Fibroblast of skin of right biceps (primary cell): ENCODE measurements at regions not wholly inside any gene's neighbourhood (a gene's known extent, or its start where the extent isn't known, plus 50 kb on each side); places are given as distances from the start of the nearest gene placed in this dataset.

Experiments
- DNase-seq: peaks from one replicate; pipeline ENCODE4 v3.0.0-alpha.2; 2013

DNA sequence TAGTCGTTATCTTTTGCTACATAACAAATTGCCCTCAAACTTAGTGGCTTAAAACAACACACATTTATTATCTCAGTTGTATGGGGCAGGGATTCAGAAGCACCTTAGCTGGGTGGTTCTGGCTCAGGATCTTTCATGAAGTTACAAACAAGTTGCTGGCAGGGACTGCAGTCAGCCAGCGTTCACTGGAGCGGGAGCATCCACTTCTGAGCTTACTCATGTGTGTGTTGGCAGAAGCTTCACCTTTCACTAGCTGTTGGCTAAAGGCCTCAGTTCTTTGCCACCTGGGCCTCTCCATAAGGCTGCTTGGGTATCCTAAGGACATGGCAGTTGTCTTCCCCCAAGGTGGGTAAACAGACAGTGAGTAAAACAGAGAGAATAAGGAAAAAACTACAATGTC lies 365.7 kb downstream of the RPS29 start:
- no peak for DNase-seq

DNA sequence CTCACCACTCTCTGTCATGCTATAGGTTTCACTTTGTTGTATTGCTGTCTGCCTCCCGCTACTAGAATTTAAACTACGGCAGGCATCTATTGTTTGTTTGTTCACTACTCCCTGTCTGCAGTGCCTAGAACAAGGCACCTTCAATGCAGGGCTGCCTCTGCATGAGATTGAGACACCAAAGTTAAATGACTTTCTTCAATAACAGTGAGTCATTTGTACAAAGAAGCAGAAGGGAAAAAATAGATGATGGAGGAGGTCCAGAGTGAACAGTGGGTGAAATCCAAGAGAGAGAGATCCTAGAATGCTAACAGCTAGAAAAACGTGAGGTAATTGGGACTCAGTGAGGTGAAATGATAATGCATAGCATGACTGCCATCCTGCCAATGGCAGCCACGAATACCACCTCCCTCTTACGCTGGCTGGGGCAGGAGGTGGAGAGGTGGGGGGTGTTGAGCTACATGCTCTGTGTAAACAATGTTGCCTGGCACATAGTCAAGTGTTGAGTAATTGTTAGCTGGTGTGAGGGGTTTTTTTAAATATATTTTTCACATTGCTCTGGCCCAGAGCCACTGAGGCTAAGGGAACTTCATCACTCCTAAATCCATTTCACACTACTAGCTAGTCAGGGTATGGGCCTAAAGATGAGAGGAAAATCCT lies 367.6 kb downstream of the RPS29 start:
- DNase-seq: peak; percentile 3

DNA sequence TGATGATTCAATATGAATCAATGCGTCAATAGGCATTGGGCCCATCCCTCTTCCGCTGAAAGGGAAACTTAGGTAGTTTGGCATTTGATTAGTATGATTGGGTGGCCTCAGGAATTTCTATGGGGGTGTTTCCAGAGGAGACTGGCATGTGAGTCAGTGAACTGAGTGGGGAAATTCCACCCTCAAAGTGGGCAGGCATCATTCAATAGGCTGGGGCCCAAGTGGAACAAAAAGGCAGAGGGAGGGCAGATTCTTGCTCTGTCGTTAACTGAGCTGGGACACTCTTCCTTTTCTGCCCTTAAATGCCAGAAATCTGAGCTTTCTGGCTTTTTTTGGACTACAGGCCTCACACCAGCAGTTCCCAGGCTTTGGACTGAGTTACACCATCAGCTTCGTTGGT lies 373.5 kb downstream of the RPS29 start:
- no peak for DNase-seq

DNA sequence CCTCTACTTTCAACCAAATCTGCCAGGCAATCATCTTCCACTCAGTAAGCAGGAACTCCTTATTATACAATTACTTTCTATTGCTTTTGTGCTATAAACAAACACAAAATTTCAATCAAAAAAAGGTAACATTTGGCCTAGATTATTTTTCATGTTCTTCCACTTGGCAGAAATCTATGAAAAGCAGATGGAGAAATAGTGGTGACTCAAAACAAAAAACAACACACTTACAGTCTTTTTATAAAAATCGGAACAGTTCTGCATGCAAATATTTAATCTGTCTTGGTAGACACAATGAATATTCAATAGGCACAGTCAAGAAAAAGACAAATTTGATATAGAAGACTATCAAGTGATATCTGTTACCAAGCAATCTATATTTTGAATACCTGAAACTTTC lies 376.8 kb downstream of the RPS29 start:
- no peak for DNase-seq

DNA sequence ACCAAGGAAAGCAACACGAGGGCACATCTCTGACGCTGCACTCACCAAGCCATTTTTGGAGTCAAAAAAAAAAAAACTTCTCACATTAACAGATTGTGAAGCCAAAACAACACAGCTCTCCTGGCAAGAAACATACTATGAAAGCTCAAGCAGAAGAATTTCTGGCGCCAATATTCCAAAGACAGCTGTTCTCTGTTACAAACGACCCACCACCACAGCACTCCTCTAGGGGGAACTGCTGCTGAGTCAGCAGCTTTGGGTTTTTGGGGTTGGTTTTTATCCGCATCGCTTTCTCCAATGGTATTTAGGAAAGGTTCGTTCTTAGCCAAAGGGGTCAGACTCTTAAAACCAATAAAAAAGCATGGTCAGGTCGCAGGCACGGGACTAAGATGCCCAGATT lies 379.4 kb downstream of the RPS29 start:
- DNase-seq: no peak

DNA sequence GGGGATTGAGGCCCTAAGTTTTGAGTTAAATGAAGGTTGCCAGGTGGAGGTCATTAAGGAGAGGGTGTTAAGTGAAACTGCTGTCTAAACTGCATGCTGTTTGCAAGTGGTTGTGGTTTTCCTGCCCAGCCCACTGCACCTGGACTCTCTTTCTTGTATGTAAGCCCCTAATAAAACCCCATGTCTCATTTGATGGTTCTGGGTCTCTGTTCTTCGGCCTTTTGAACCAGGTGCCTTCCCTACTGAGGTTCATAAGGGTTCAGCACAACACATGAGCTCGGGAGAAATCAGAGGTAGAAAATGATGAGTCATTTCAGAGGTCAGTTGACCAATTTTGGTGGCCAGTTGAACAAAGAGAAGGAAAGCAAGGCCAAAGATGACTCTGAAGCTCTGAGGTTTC lies 382.5 kb downstream of the RPS29 start:
- DNase-seq: no peak

DNA sequence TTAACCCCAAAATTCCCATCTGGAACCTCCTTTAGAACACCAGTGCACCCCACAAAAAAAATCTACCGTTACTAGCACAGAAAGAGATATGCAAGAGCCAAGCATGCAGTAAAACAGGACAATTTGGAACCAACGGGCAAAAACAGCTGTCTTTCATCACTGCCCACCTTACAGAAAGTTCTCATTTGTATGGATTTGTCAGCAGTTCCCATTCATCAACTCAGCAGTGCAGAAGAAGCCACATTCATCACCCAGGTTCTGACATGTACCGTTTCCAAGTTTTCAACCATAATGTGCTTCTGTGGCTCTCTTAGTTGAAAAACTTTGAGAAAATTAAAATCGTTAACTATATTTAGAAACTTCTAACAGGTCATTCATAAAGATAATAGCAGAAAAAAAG lies 387.0 kb downstream of the RPS29 start:
- DNase-seq: no peak

DNA sequence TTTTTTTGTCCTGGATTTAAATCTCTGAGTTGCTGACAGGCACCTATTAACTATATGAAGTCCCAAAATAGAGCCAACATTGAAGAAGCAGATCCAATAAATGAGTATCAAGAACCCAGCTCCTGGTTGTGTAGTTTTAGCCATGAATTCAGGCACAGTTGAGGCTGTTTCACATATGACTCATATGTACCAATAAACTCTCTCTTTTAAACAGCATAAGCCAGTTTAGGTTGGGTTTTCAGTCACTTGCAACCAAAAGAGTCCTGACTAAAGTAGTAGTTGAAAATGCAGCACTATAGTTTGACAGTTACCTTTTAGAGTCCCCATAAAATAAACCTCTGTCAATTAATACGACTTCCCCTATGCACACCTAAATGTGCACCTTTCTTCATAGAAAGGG lies 389.9 kb downstream of the RPS29 start:
- DNase-seq: no peak

DNA sequence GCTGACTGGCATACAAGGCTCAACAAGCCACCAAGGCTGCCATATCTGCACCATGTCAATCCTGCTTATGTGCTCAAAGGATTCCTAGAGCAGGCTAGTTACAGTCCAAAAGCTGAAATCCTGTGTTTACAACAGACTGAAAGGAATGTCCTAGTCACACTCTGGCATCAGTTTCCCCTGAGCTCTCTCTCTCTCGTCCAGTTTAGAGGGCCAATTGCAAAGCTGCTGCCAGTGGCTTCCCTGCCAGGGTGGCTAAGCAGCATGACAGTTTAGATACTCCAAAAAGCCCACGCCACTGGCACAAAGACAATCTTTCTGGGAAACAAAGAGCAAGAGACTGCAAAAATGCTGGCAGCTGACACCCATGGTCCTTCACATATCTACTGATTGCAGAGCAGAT lies 392.1 kb downstream of the RPS29 start:
- no peak for DNase-seq

DNA sequence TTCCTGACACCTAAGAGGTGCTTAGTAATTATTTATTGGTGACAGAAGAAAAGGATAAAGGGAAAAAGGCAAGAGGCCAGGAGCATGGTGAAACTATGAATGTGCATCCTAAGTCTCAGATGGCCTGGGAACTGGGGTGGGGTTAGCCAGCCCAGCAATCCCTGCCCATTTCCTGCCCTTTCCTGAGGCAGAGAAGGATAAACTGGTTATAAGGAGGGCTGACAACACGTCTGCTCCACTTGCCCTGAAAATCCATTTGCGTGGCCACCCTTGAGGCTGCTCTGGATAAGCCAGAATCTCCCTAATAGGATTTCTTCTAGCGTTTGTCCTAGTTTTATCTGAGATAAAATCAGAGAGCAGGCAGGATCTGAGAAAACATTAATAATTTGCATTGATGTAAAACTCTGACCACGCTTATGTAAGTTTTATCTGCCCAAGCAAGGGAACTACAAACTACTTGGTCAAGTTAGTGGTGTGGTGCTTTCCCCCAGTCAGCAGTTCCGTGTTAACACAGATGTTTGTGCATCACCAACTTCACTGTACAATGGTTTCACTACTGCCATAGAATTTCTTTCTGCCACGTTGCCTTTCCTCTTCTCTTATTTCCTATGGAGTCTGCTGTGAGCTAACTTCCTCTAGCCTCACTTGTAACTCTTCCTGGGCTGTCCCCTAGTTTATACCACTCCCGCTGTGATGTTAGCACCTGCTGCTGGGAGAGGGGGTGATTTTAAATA lies 392.7 kb downstream of the RPS29 start:
- no peak for DNase-seq

DNA sequence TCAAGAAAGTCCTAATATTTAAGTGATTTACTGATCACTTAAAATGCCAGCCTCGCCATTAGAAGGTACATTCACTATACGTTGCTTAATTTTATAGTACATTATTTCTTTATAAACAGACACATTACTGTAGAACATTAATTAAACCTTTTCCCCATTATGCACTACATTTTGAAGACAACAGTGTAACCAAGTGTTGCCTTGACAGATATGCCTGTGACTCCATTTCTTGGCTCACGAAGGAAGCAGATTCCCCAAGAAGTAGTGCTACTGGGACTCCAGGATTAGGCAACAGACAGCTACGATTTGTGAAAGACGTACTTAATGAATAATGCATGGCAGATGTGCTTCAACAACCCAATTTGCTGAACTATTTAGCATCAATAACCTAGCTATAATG lies 394.8 kb downstream of the RPS29 start:
- DNase-seq: no peak

DNA sequence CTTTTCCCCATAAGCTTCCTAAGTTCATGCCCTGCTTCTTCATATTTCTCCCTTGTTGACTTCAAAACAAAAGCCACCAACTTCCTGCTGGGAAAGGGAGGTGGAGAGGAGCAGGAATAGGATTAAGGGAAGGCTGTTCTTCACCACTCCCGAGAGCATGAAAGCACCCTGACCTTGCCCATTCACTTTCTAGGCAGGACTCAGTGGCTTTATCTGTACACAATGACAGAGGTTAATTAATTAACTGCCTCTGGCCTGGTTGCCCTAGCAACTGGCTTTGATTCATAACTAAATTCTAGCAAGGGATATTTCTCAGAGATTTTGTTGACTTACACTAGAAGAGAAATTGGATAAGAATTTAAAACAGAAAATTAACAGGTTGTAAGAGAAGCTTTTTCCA lies 396.8 kb downstream of the RPS29 start:
- DNase-seq: no peak

DNA sequence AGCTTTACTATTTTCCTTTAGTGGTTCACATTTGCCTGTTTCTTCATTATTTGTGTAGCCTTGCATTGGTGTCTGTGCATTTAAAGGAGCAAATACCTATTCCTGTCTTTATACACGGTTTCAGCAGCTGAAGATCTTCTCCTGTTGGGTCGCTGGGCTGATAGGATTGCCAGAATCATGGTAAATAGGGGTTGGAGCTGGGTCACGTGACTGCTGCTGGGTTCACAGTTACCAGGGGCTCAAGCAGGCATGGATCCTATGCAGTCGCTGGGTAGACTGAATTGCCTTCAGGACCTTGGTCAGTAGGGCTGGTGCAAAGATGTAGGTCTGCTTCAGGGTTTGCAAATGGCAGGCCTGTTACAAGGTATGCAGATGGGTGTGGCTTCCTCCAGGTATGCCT lies 398.4 kb downstream of the RPS29 start:
- DNase-seq: no peak

DNA sequence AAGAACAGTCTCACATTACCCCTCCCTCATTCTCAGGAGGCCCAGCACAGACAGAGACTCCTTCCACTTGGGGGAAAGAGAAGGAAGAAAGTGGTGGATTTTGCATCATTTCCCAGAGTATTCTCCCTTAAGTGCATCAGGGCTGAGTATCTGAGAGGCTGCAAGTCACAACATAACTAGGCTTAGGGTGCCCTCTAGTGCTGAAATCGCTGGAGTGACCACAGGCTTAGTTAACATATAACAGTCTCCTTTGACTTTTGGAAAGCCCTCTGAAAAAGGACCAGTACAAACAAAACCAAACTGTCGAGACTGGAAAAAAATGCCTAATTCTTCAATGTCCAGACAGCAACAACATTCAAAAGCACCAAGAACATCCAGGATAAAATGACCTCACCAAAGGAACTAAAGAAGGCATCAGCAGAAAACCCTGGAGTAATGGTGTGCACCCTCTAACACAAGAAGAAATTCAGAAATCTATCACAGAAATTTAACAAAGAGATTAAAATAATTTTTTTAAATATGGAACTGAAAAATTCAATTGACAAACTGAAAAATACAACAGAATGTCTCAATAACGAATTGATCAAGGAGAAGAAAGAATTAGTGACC lies 412.3 kb downstream of the RPS29 start:
- DNase-seq: peak; percentile 67

DNA sequence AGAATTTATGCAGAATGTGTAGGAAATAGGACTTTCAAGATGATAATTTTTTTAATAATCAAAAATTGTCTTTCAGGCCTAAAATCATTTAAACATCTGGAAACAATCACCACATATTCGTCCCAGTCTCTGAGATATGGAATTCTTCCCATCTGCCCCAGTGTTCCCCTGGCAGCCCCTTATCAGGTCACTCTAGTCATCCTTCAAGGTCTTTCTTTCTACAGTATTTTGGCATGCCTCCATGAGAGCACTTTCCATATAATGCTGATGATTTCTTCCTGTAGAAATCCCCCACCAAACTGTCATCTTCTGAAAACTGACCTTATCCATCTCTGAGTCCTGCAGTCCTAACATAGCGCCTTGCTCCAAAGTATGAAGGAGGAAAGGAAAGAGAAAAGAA lies 422.1 kb downstream of the RPS29 start:
- no peak for DNase-seq

DNA sequence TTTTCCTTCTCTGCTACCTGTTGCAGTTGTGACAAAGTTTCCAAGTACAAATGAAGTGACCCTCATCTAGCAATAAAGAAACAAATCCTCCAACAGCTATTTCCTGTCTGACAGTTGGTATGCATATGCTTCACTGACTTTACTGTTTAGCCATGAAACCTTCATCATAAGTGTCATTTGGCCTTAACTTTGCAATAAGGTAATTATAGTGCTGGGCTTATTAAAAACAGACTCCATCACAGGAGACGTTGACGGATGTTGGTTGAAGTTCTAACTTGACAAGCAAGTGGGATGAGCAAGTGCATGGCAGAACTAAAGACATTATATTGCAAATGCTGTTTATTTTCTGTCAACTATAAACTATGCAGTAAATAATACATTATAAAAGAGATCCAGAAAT lies 425.2 kb downstream of the RPS29 start:
- DNase-seq: no peak

DNA sequence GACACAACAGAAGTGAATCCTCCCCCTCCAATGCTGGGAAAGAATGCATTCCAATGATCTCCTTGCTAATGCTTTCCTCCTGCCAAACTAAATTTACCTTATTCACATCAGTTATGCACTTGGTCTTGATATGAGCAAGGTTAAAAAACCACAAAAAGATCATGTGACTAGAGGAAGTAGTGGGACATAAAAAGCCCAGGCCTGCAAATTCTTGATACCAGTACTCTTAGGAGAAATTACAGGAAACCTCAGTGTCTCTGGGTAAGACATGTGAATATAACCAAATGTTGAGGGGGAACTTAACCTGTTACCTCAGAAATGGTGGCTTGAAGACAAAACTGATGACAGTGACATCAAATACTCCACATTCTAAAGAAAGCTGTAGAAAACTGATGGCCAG lies 427.1 kb downstream of the RPS29 start:
- DNase-seq: no peak

DNA sequence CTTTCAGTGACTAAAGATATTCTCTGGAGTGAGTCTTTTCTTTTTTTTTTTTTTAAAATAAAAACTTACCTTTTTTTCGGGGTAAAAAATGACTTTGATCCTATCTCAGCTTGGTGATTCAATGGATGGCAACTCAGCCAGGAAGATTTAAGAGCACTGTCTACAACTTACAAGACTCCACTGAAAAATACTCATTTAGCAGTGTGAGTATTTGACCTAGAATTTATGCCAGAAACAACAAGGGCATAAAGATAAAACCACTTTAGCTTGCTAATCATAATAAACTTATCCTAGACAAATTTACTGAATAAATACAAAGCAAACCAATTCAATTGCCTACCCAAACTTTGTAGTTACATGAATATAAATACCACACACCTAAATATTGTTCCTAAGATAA lies 446.6 kb downstream of the RPS29 start:
- DNase-seq: no peak

DNA sequence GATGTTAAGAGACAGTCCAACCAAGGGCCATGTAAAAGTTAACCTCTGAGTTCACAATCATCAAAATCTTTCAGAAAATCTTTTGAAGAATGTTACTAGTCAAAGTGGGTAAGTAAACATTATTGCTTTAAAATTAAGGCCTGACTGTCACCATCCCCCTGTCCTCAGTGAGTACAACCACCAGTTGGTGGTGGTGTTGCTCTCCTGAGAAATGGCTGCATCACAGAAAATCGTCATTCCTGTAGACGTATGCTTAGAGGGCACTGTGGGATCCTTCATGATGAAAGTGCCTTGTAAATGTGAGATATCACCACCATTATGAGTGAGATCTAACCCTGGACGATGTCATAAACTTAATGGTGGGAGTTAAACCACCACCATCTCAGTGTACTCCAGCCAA lies 451.2 kb downstream of the RPS29 start:
- DNase-seq: no peak

DNA sequence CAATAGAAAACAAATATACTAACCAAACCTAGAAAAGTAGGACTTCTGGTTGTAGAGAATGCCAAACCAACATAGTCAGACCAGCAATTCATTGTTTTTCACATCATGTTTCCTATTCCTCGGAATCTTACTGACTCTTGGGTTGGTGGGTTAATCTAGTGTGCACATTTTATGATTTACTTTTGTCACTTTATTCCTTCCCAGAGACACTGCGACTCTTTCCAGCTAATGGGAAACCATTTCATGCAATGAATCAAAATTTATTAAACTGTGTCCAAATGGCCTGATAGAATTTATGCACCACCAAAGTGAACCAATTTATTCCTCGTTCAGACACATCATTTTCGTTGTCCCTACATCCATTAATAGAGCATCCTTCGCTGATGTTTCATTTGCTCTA lies 464.9 kb downstream of the RPS29 start:
- DNase-seq: no peak

DNA sequence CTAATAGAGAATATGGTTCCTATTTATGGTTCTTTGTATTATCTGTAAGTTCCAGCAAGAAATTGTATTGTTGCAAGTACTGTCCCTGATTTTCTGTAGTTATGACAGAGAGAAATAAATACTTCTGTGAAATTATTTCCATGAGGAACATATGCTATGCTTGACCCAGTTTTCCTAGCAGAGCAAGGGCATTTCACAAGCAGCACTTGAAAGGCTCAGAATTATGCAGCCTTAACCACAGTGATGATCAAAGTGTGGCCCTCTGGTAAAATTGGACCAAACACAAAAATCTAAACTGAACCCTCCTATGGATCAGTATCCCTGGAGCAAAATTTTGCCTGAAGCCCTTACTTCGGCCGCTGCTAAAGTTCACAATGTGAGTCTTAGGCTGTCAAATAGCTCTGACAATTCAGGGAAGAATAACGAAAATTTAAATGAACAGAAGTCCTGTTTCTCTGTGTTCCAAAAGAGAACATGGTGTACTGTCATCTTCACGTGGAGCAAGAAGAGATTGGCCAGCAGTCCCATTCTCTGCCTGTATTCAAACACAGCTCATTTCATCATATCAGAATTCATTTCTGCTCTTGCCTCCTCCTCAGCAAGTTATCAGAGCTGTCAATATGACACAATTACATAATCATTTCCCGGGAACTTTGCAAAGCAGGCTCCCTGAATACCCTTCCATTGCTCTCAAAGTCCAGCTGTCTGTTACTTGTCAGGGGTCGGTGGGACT lies 471.9 kb downstream of the RPS29 start:
- no peak for DNase-seq

DNA sequence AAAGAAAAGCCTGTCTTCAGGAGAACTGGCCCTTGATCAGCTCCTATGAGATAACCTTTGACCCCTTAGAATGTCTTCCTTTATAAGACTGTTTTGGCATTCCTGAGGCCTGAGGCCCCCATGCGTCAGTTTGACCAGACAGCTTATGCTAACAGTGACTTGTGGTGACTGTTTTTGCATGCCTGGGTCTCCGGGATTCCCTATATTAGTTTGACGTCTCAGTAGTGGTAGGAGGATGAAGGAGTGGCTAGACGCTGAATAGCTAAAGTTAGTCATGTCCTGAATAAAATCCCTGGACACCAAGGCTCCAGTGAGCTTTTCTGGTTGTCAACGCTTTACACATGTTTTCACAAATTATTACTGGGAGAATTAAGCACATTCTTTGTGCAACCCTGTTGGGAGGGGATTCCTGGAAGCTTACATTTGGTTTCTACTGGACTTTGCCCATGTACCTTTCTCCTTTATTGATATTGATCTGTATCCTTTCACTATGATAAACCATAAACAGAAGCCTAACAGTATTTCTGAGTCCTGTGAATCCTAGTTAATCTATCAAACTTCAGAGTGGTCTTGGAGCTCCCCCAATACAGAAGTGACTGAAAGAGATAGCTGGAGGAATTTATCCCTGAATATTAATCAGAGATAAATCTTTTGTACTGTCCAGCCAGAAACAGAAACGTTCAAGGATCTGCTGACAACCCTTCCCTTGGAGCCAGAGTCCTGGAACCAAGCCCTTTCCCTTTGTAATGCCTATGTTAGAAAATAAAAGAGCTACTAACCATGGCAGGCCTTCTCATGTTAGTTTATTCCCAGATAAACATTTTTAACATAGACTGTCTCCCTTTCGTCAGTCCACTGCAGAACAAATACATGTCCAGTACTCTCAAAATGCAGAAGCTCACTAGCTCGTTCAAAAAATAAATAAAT lies 479.2 kb downstream of the RPS29 start:
- peak; percentile 76 for DNase-seq

DNA sequence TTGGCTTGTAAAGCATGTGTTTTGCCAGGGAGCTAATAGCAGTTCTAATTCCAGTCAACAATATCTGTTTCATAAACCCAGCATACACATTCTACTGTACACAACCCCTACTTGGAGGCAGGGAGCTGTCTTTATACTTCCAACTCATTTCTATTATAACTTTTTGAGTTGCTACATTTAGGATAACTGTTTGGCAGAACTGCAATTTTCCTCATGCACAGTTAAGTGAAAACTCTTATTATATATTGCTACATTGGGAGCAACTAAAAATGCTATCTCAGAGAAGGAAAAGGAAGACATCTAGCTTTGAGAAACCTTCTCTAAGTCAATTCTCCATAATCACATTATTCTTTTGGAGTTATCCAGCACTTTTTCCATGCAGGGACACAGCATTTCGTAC lies 480.2 kb downstream of the RPS29 start:
- DNase-seq: no peak
